AG09319 (cell line): ENCODE measurements at regions not wholly inside any gene's neighbourhood (a gene's known extent, or its start where the extent isn't known, plus 50 kb on each side); places are given as distances from the start of the nearest gene placed in this dataset.
"Not testable (repeated sequence)": the region's sequence is repeated elsewhere in the genome, so short reads cannot be mapped to it uniquely, and the experiment has no call there.

Experiments
- DNase-seq: peaks from one replicate; pipeline ENCODE4 v3.0.0-alpha.2; 2010; ENCODE audit warnings: low read depth; ENCODE audit errors: extremely low read depth
- CTCF ChIP-seq: IDR thresholded peaks from 2 replicates; pipeline ENCODE4 v1.5.1; 2011; ENCODE audit warnings: low read depth, mild to moderate bottlenecking, inconsistent platforms, low read length, moderate library complexity

- no peak for TF ChIP-seq CTCF
- no peak for DNase-seq
Observed at GRCh38 chr12:88683628-88684027, 103.4 kb upstream of the KITLG start.

- TF ChIP-seq CTCF = no peak
- DNase-seq = no peak
Observed at GRCh38 chr12:88681271-88681670, 101.0 kb upstream of the KITLG start.

GRCh38 chr12:88677464-88677863, 97.2 kb upstream of the KITLG start:
- no peak for TF ChIP-seq CTCF

GRCh38 chr12:88667615-88668014, 87.3 kb upstream of the KITLG start:
- not testable (repeated sequence) for DNase-seq

More at GRCh38 chr12:88677464-88677863, 97.2 kb upstream of the KITLG start:
- no peak for DNase-seq

GRCh38 chr12:88665071-88665470, 84.8 kb upstream of the KITLG start:
- TF ChIP-seq CTCF = no peak
- DNase-seq = no peak

GRCh38 chr12:88662961-88663360, 82.7 kb upstream of the KITLG start:
- DNase-seq = no peak
- no peak for TF ChIP-seq CTCF

GRCh38 chr12:88662093-88662492, 81.8 kb upstream of the KITLG start:
- no peak for DNase-seq
- TF ChIP-seq CTCF = no peak

GRCh38 chr12:88658009-88658408, 77.7 kb upstream of the KITLG start:
- TF ChIP-seq CTCF = no peak
- DNase-seq = no peak
